ENCODE measurements at regions not wholly inside any gene's neighbourhood (a gene's known extent, or its start where the extent isn't known, plus 50 kb on each side); places are given as distances from the start of the nearest gene placed in this dataset.

GRCh38 chr2:217035967-217036366 lies 176.1 kb upstream of the TNP1 start:
- no peak for DNase-seq (ENCODE audit: low read depth)

- no peak for DNase-seq (ENCODE audit: low read depth)
These were observed 173.3 kb upstream of the TNP1 start for GRCh38 chr2:217033186-217033585.

- no peak for DNase-seq (ENCODE audit: low read depth)
These were observed 171.6 kb upstream of the TNP1 start for GRCh38 chr2:217031445-217031844.

- no peak for DNase-seq (ENCODE audit: low read depth)
These were observed 170.2 kb upstream of the TNP1 start for GRCh38 chr2:217030081-217030480.

GRCh38 chr2:217028128-217028527 lies 168.3 kb upstream of the TNP1 start:
- no peak for DNase-seq (ENCODE audit: low read depth)

GRCh38 chr2:217027414-217027813 lies 167.6 kb upstream of the TNP1 start:
- no peak for DNase-seq (ENCODE audit: low read depth)

- DNase-seq (ENCODE audit: low read depth), result no peak
These were observed 166.7 kb upstream of the TNP1 start for GRCh38 chr2:217026569-217026968.

GRCh38 chr2:217026161-217026560 lies 166.3 kb upstream of the TNP1 start:
- DNase-seq (ENCODE audit: low read depth), result no peak

GRCh38 chr2:217023611-217024010 lies 163.7 kb upstream of the TNP1 start:
- DNase-seq (ENCODE audit: low read depth), result no peak

GRCh38 chr2:217017456-217018252 lies 157.8 kb upstream of the TNP1 start:
- DNase-seq (ENCODE audit: low read depth), result no peak

- DNase-seq (ENCODE audit: low read depth), result no peak
These were observed 157.0 kb upstream of the TNP1 start for GRCh38 chr2:217016796-217017419.

GRCh38 chr2:217014328-217015105 lies 154.7 kb upstream of the TNP1 start:
- no peak for DNase-seq (ENCODE audit: low read depth)

- no peak for DNase-seq (ENCODE audit: low read depth)
These were observed 154.1 kb upstream of the TNP1 start for GRCh38 chr2:217013926-217014325.

- DNase-seq (ENCODE audit: low read depth), result no peak
These were observed 151.7 kb upstream of the TNP1 start for GRCh38 chr2:217011576-217011975.

- no peak for DNase-seq (ENCODE audit: low read depth)
These were observed 150.3 kb upstream of the TNP1 start for GRCh38 chr2:217010173-217010572.

- DNase-seq (ENCODE audit: low read depth), result no peak
These were observed 148.9 kb upstream of the TNP1 start for GRCh38 chr2:217008794-217009193.

GRCh38 chr2:217006217-217006616 lies 146.4 kb upstream of the TNP1 start:
- no peak for DNase-seq (ENCODE audit: low read depth)

GRCh38 chr2:217004656-217005055 lies 144.8 kb upstream of the TNP1 start:
- DNase-seq (ENCODE audit: low read depth), result no peak

- no peak for DNase-seq (ENCODE audit: low read depth)
These were observed 141.9 kb upstream of the TNP1 start for GRCh38 chr2:217001740-217002139.

GRCh38 chr2:217000406-217000805 lies 140.5 kb upstream of the TNP1 start:
- no peak for DNase-seq (ENCODE audit: low read depth)

GRCh38 chr2:216996279-216996845 lies 136.5 kb upstream of the TNP1 start:
- DNase-seq (ENCODE audit: low read depth), result no peak

- no peak for DNase-seq (ENCODE audit: low read depth)
These were observed 134.5 kb upstream of the TNP1 start for GRCh38 chr2:216994353-216994854.
